GM03348 (cell line): ENCODE measurements at regions not wholly inside any gene's neighbourhood (a gene's known extent, or its start where the extent isn't known, plus 50 kb on each side); places are given as distances from the start of the nearest gene placed in this dataset.
"Not testable (repeated sequence)": the region's sequence is repeated elsewhere in the genome, so short reads cannot be mapped to it uniquely, and the experiment has no call there.

ENCODE experiments used
- DNase-seq: peaks from one replicate; pipeline ENCODE4 v3.0.0; 2012; ENCODE audit warnings: low spot score

- DNase-seq, result no peak
Measured at GRCh38 chr6:112935402-112936078, 588.4 kb downstream of the RFPL4B start.

GRCh38 chr6:112936079-112936472 lies 588.9 kb downstream of the RFPL4B start:
- no peak for DNase-seq

- peak; percentile 46 for DNase-seq
Measured at GRCh38 chr6:112936504-112936903, 589.4 kb downstream of the RFPL4B start.

GRCh38 chr6:112937690-112938089 lies 590.6 kb downstream of the RFPL4B start:
- DNase-seq, result not testable (repeated sequence)

- DNase-seq, result no peak
Measured at GRCh38 chr6:112938650-112939049, 591.5 kb downstream of the RFPL4B start.

DNA sequence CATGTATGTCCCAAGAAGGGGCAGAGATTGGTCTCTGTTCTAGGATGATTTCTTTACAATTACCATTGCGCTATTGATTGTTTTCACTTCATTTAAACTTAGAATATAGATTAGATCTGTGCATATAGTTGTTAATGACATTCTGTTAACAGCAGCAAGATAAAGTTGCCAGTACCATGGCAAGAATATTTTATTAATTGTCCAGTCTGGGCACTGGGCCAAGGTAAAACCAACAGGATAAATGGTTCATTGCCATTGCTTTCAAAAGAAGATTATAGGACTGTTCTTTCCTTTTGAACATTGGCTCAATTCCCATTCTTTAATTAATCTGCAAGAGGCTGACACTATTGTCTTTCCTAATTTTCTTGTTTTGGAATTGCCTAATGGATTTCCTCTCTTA lies 592.4 kb downstream of the RFPL4B start:
- no peak for DNase-seq

DNA sequence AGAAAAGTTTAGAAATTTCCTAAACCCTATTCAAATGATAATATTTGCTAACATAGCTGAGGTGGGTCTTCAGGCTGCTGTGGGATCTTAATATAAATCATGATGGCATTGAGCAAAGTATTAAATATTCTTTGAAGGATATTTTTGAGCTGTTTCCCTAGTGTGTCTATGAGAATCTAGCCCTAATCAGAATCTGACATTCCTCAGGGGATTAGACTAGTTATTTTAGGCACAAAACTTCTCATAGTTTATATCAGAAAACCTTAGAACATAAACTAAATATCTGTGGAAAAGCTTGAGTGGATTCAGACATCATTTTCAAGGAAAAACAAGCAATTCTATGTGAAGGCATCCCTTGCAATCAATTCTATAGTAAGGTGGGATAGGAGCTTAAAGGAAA lies 594.5 kb downstream of the RFPL4B start:
- no peak for DNase-seq

- DNase-seq, result peak; percentile 27
Measured at GRCh38 chr6:112946051-112946450, 598.9 kb downstream of the RFPL4B start.

- no peak for DNase-seq
Measured at GRCh38 chr6:112947507-112947906, 600.4 kb downstream of the RFPL4B start.

DNA sequence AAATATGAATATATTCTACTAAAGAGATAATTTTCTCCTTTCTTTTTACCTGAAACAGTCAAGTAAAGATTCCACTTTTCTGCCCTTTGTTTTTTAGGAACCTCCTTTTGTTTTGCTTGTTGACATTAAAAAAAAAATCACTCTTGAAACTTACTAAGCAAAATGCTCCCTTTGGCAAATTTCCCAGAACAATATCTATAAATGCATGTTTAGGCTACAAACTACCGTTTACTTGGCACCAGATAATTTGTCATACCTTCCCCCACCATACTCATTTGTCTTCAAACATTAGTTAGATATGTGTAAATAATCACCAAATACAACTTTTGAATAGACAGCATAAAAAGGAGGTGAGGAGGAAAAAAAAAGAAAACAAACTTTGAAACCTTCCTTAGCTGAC lies 604.7 kb downstream of the RFPL4B start:
- DNase-seq, result no peak

GRCh38 chr6:112955743-112956142 lies 608.6 kb downstream of the RFPL4B start:
- DNase-seq, result not testable (repeated sequence)

DNA sequence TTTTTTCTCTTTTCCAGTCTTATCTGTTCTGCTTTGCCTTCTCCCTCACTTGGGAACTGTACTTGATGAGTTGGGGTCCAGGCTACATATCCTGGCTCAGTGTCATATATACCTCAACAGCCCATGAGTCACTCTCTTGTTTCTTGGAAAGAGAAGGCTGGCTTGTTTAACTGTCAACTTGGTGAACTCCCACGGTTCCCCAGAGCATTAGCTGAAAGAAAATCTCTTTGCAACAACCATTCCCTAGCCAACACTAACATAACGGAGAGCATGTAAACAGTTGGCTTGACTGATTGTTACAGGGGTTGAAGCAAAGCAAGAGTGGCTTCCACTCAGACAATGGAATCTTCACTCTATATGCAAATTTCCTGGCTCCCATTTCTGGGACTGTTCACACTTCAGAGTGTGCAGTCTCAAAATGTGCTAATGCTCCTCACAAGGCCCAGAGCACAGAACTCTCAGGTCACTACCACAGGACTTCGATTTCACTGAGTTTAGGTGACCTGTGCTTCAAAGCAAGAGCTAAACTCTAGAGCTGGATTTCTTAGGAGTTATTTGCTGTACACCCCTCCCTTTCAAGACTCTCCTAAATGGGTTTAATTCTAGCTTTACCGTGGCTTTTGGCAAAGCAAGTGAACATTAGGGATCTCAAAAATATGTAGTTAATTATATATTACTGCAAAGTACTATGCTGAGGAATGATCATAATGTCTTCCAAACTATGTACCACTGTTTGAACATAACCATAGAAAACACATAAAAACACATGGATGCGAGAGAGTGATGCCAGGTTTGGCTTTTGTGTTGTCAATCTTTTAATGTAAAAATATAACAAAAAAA lies 609.8 kb downstream of the RFPL4B start:
- DNase-seq, result peak; percentile 41

GRCh38 chr6:112957536-112957916 lies 610.4 kb downstream of the RFPL4B start:
- no peak for DNase-seq

GRCh38 chr6:112960130-112960529 lies 613.0 kb downstream of the RFPL4B start:
- not testable (repeated sequence) for DNase-seq

- no peak for DNase-seq
Measured at GRCh38 chr6:112967974-112968373, 620.8 kb downstream of the RFPL4B start.

GRCh38 chr6:112971651-112972050 lies 624.5 kb downstream of the RFPL4B start:
- no peak for DNase-seq

- not testable (repeated sequence) for DNase-seq
Measured at GRCh38 chr6:112974931-112975330, 627.8 kb downstream of the RFPL4B start.

GRCh38 chr6:112976579-112976978 lies 629.4 kb downstream of the RFPL4B start:
- DNase-seq, result not testable (repeated sequence)

GRCh38 chr6:112979830-112980229 lies 632.7 kb downstream of the RFPL4B start:
- DNase-seq, result no peak

- DNase-seq, result no peak
Measured at GRCh38 chr6:112980676-112981075, 633.5 kb downstream of the RFPL4B start.

DNA sequence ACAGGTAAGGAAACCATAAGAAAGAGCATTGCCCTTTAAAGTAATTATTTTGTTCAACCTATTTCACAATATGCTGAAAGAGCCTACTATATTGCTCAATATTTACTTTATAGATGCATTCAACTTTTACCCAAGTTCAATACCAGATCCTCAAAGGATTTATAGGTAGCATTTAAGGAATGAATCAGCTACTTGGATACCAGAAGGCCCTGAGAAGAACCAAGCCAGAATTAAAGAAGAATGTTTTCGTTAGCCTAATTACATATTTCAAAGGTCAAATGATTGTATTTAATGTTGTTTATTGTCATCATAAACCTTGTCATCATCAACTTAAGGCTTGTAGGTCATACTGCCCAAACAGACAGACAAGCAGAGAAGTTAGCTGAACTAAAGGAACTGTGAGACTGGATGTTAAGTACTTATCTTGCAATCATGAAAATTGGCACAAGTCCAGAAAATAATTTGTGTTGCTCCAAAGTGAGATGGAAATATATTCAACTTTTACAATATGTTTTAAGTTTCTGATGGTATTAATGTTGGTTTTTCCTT lies 636.7 kb downstream of the RFPL4B start:
- no peak for DNase-seq

- no peak for DNase-seq
Measured at GRCh38 chr6:112984899-112985298, 637.8 kb downstream of the RFPL4B start.

GRCh38 chr6:112986321-112986720 lies 639.2 kb downstream of the RFPL4B start:
- no peak for DNase-seq
